ENCODE measurements at regions not wholly inside any gene's neighbourhood (a gene's known extent, or its start where the extent isn't known, plus 50 kb on each side); places are given as distances from the start of the nearest gene placed in this dataset.
"Not testable (repeated sequence)": the region's sequence is repeated elsewhere in the genome, so short reads cannot be mapped to it uniquely, and the experiment has no call there.

DNA sequence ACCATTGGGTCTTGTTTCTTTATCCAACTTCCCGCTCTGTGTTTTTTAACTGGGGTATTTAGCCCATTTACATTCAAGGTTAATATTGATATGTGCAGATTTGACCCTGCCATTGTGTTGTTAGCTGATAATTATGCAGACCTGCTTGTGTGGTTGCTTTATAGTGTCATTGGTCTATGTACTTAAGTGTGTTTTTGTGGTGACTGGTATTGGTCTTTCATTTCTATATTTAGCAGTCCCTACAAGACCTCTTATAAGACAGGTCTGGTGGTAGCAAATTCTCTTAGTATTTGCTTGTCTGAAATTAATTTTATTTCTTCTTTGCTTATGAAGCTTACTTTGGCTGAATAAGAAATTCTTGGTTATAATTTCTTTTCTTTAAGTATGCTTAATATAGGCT lies 698.1 kb downstream of the DTWD2 start:
- Histone ChIP-seq H3K36me3 (ENCODE audit: control insufficient read depth in 1 of 2, insufficient read depth in 2 of 2, low read length in 2 of 2) (no peaks in the 10 kb centered on the region), H3K9me3 (ENCODE audit: control insufficient read depth in 1 of 2, low read length in 2 of 2) (no peaks in the 10 kb centered on the region), H3K4me1 (ENCODE audit: control insufficient read depth in 1 of 2, insufficient read depth in 2 of 2, low read length in 2 of 2) (no peaks in the 10 kb centered on the region), H3K27me3 (ENCODE audit: control insufficient read depth in 1 of 2, insufficient read depth in 2 of 2, low read length in 2 of 2) (no peaks in the 10 kb centered on the region), H3K9ac (ENCODE audit: low read depth in 1 of 2, low read length in 2 of 2) (no peak overlapping the region), H3K4me3 (ENCODE audit: low read depth in 1 of 2, low read length in 2 of 2) (no peak overlapping the region), H3K27ac (ENCODE audit: low read depth, low read length) (no peak overlapping the region)

- not testable (repeated sequence) for H3K27me3 ChIP-seq (ENCODE audit: control insufficient read depth in 1 of 2, insufficient read depth in 2 of 2, low read length in 2 of 2); H3K36me3 ChIP-seq (ENCODE audit: control insufficient read depth in 1 of 2, insufficient read depth in 2 of 2, low read length in 2 of 2); H3K4me1 ChIP-seq (ENCODE audit: control insufficient read depth in 1 of 2, insufficient read depth in 2 of 2, low read length in 2 of 2); H3K9me3 ChIP-seq (ENCODE audit: control insufficient read depth in 1 of 2, low read length in 2 of 2); H3K9ac ChIP-seq (ENCODE audit: low read depth in 1 of 2, low read length in 2 of 2); H3K27ac ChIP-seq (ENCODE audit: low read depth, low read length); H3K4me3 ChIP-seq (ENCODE audit: low read depth in 1 of 2, low read length in 2 of 2)
These were observed 704.1 kb downstream of the DTWD2 start for GRCh38 chr5:118284230-118284629.

- not testable (repeated sequence) for H3K36me3 ChIP-seq (ENCODE audit: control insufficient read depth in 1 of 2, insufficient read depth in 2 of 2, low read length in 2 of 2); H3K27ac ChIP-seq (ENCODE audit: low read depth, low read length); H3K4me1 ChIP-seq (ENCODE audit: control insufficient read depth in 1 of 2, insufficient read depth in 2 of 2, low read length in 2 of 2); H3K4me3 ChIP-seq (ENCODE audit: low read depth in 1 of 2, low read length in 2 of 2); H3K9me3 ChIP-seq (ENCODE audit: control insufficient read depth in 1 of 2, low read length in 2 of 2); H3K27me3 ChIP-seq (ENCODE audit: control insufficient read depth in 1 of 2, insufficient read depth in 2 of 2, low read length in 2 of 2); H3K9ac ChIP-seq (ENCODE audit: low read depth in 1 of 2, low read length in 2 of 2)
These were observed 705.8 kb downstream of the DTWD2 start for GRCh38 chr5:118282480-118283038.

- Histone ChIP-seq H3K9me3 (ENCODE audit: control insufficient read depth in 1 of 2, low read length in 2 of 2) (no peaks in the 10 kb centered on the region), H3K27me3 (ENCODE audit: control insufficient read depth in 1 of 2, insufficient read depth in 2 of 2, low read length in 2 of 2) (no peaks in the 10 kb centered on the region)
These were observed 708.6 kb downstream of the DTWD2 start for GRCh38 chr5:118279540-118280294.

DNA sequence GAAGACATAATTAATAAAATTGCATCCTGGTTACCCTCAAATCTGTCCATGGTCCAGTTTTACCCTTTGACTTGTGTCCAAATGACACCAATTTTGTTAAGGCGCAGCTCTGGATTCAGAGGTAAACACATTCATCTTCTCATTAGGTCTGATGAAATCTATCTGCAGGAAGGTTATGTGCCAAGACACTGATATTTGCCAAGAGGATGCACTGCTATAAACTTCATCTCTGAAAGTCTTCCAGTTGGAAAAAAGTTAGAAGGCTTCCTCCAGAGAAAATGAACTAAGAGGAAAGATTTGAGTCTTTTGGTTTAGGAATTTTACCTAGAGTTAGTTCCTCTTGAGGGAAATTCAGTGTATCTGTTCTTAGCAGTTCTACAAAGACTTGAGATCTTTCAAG lies 717.8 kb downstream of the DTWD2 start:
- Histone ChIP-seq H3K36me3 (ENCODE audit: control insufficient read depth in 1 of 2, insufficient read depth in 2 of 2, low read length in 2 of 2) (no peaks in the 10 kb centered on the region), H3K9me3 (ENCODE audit: control insufficient read depth in 1 of 2, low read length in 2 of 2) (no peaks in the 10 kb centered on the region), H3K27me3 (ENCODE audit: control insufficient read depth in 1 of 2, insufficient read depth in 2 of 2, low read length in 2 of 2) (no peaks in the 10 kb centered on the region), H3K4me3 (ENCODE audit: low read depth in 1 of 2, low read length in 2 of 2) (no peak overlapping the region), H3K9ac (ENCODE audit: low read depth in 1 of 2, low read length in 2 of 2) (no peak overlapping the region), H3K4me1 (ENCODE audit: control insufficient read depth in 1 of 2, insufficient read depth in 2 of 2, low read length in 2 of 2) (no peaks in the 10 kb centered on the region), H3K27ac (ENCODE audit: low read depth, low read length) (no peak overlapping the region)

More at GRCh38 chr5:118279540-118280294, 708.6 kb downstream of the DTWD2 start:
- H3K9ac ChIP-seq (ENCODE audit: low read depth in 1 of 2, low read length in 2 of 2), result no peak overlapping the region
- H3K36me3 ChIP-seq (ENCODE audit: control insufficient read depth in 1 of 2, insufficient read depth in 2 of 2, low read length in 2 of 2), result no peaks in the 10 kb centered on the region
- no peak overlapping the region for H3K4me3 ChIP-seq (ENCODE audit: low read depth in 1 of 2, low read length in 2 of 2)
- no peaks in the 10 kb centered on the region for H3K4me1 ChIP-seq (ENCODE audit: control insufficient read depth in 1 of 2, insufficient read depth in 2 of 2, low read length in 2 of 2)
- H3K27ac ChIP-seq (ENCODE audit: low read depth, low read length), result no peak overlapping the region

DNA sequence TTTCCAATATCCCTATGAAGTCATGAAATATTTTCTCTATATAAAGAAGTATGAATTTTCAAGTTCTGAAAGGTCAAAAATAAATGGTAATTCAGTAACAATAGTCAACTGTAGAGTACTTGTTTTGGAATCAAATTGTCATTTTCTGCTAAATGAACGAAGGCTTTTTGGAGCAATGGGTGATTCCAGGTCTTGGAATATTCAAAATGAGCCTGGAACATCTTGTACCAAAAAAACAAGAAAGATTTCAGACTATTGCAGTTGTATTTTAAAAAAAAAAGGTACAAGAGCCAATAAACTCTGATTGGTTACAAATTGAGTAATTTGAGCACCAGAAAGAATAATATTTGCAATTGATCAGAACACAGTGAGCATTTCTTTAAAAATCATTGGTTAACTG lies 730.1 kb downstream of the DTWD2 start:
- no peaks in the 10 kb centered on the region for H3K9me3 ChIP-seq (ENCODE audit: control insufficient read depth in 1 of 2, low read length in 2 of 2)
- no peaks in the 10 kb centered on the region for H3K36me3 ChIP-seq (ENCODE audit: control insufficient read depth in 1 of 2, insufficient read depth in 2 of 2, low read length in 2 of 2)
- H3K9ac ChIP-seq (ENCODE audit: low read depth in 1 of 2, low read length in 2 of 2), result no peak overlapping the region
- H3K27ac ChIP-seq (ENCODE audit: low read depth, low read length), result no peak overlapping the region
- no peak overlapping the region for H3K4me3 ChIP-seq (ENCODE audit: low read depth in 1 of 2, low read length in 2 of 2)
- H3K4me1 ChIP-seq (ENCODE audit: control insufficient read depth in 1 of 2, insufficient read depth in 2 of 2, low read length in 2 of 2), result no peaks in the 10 kb centered on the region
- no peaks in the 10 kb centered on the region for H3K27me3 ChIP-seq (ENCODE audit: control insufficient read depth in 1 of 2, insufficient read depth in 2 of 2, low read length in 2 of 2)

GRCh38 chr5:118257066-118257465 lies 731.3 kb downstream of the DTWD2 start:
- Histone ChIP-seq H3K27me3 (ENCODE audit: control insufficient read depth in 1 of 2, insufficient read depth in 2 of 2, low read length in 2 of 2) (no peaks in the 10 kb centered on the region), H3K9me3 (ENCODE audit: control insufficient read depth in 1 of 2, low read length in 2 of 2) (no peaks in the 10 kb centered on the region), H3K36me3 (ENCODE audit: control insufficient read depth in 1 of 2, insufficient read depth in 2 of 2, low read length in 2 of 2) (no peaks in the 10 kb centered on the region), H3K4me3 (ENCODE audit: low read depth in 1 of 2, low read length in 2 of 2) (no peak overlapping the region), H3K27ac (ENCODE audit: low read depth, low read length) (no peak overlapping the region), H3K4me1 (ENCODE audit: control insufficient read depth in 1 of 2, insufficient read depth in 2 of 2, low read length in 2 of 2) (no peaks in the 10 kb centered on the region), H3K9ac (ENCODE audit: low read depth in 1 of 2, low read length in 2 of 2) (no peak overlapping the region)

- Histone ChIP-seq H3K4me3 (ENCODE audit: low read depth in 1 of 2, low read length in 2 of 2) (no peak overlapping the region), H3K4me1 (ENCODE audit: control insufficient read depth in 1 of 2, insufficient read depth in 2 of 2, low read length in 2 of 2) (no peaks in the 10 kb centered on the region), H3K9me3 (ENCODE audit: control insufficient read depth in 1 of 2, low read length in 2 of 2) (peaks cover 5 to 8% of the 10 kb centered on the region in 2 donors), H3K9ac (ENCODE audit: low read depth in 1 of 2, low read length in 2 of 2) (no peak overlapping the region), H3K27me3 (ENCODE audit: control insufficient read depth in 1 of 2, insufficient read depth in 2 of 2, low read length in 2 of 2) (no peaks in the 10 kb centered on the region), H3K36me3 (ENCODE audit: control insufficient read depth in 1 of 2, insufficient read depth in 2 of 2, low read length in 2 of 2) (no peaks in the 10 kb centered on the region), H3K27ac (ENCODE audit: low read depth, low read length) (no peak overlapping the region)
These were observed 734.9 kb downstream of the DTWD2 start for GRCh38 chr5:118253225-118254061.

- Histone ChIP-seq H3K4me1 (ENCODE audit: control insufficient read depth in 1 of 2, insufficient read depth in 2 of 2, low read length in 2 of 2) (no peaks in the 10 kb centered on the region), H3K4me3 (ENCODE audit: low read depth in 1 of 2, low read length in 2 of 2) (no peak overlapping the region), H3K36me3 (ENCODE audit: control insufficient read depth in 1 of 2, insufficient read depth in 2 of 2, low read length in 2 of 2) (no peaks in the 10 kb centered on the region), H3K27me3 (ENCODE audit: control insufficient read depth in 1 of 2, insufficient read depth in 2 of 2, low read length in 2 of 2) (no peaks in the 10 kb centered on the region), H3K9ac (ENCODE audit: low read depth in 1 of 2, low read length in 2 of 2) (no peak overlapping the region), H3K9me3 (ENCODE audit: control insufficient read depth in 1 of 2, low read length in 2 of 2) (peaks cover 16 to 18% of the 10 kb centered on the region in 2 donors), H3K27ac (ENCODE audit: low read depth, low read length) (no peak overlapping the region)
These were observed 739.0 kb downstream of the DTWD2 start for GRCh38 chr5:118249386-118249785.

DNA sequence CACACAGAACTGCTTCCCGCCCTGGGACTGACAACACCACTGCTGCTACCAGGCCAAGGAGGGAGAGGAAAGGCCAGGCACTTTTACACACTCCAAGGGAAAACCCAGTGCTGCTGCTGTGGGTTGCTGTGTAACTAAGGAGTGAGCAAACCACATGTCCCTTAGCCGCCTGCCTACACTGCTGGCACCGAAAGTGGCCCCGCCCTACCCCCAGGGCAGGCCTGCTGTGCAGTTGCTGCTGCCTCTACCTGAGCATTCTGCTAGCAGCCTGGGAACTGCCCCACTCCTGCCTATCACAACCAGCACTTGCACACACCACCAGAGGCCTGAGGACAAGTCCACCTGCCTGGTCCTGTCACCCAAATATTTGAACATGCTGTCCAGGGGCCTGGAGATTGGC lies 740.9 kb downstream of the DTWD2 start:
- Histone ChIP-seq H3K9me3 (ENCODE audit: control insufficient read depth in 1 of 2, low read length in 2 of 2) (peaks cover 16 to 18% of the 10 kb centered on the region in 2 donors), H3K9ac (ENCODE audit: low read depth in 1 of 2, low read length in 2 of 2) (no peak overlapping the region), H3K4me1 (ENCODE audit: control insufficient read depth in 1 of 2, insufficient read depth in 2 of 2, low read length in 2 of 2) (no peaks in the 10 kb centered on the region), H3K27me3 (ENCODE audit: control insufficient read depth in 1 of 2, insufficient read depth in 2 of 2, low read length in 2 of 2) (no peaks in the 10 kb centered on the region), H3K27ac (ENCODE audit: low read depth, low read length) (no peak overlapping the region), H3K36me3 (ENCODE audit: control insufficient read depth in 1 of 2, insufficient read depth in 2 of 2, low read length in 2 of 2) (no peaks in the 10 kb centered on the region), H3K4me3 (ENCODE audit: low read depth in 1 of 2, low read length in 2 of 2) (no peak overlapping the region)
